ENCODE measurements at regions not wholly inside any gene's neighbourhood (a gene's known extent, or its start where the extent isn't known, plus 50 kb on each side); places are given as distances from the start of the nearest gene placed in this dataset.

GRCh38 chr12:127635838-127636237, 631.1 kb upstream of the TMEM132C start:
- FAIRE-seq: no peak

DNA sequence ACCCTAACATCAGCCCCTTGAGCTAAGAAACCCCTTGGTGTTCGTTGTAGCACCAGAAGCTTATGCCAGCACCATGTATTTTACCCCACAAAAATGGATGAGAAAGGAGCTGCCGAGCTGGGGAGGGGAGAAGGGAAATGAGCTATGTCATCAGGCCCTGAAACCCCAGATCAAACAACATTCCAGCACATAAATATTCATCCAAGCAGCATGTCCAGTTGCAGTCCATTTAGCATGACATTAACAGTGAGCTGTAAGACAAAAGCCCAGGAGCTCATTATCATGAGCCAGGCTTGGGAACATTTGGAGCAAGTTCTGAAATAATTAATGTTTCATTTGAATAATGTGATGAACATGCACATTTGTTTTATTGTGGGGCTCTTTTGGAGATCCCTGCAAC, 630.1 kb upstream of the TMEM132C start:
- FAIRE-seq: no peak

- no peak for FAIRE-seq
These were observed 626.6 kb upstream of the TMEM132C start for GRCh38 chr12:127640181-127640886.

DNA sequence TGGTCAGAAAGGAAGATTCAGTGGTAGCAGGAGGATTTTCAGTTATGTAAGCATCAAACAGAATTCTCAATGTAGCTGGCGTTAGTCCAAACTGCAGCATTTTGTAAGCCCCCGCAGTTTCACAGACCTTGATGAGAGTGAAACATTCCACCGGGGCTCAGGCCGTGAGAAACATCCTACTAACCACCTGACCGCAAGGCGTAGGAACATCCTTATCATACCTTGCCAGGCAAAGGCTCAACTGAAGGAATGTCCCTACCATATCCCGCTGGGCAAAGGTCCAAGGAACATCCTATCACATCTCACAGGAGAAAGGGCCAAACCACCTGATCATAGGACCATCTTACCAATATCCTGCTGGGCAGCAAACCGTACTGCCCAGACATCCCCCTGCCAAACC, 624.8 kb upstream of the TMEM132C start:
- FAIRE-seq: no peak

DNA sequence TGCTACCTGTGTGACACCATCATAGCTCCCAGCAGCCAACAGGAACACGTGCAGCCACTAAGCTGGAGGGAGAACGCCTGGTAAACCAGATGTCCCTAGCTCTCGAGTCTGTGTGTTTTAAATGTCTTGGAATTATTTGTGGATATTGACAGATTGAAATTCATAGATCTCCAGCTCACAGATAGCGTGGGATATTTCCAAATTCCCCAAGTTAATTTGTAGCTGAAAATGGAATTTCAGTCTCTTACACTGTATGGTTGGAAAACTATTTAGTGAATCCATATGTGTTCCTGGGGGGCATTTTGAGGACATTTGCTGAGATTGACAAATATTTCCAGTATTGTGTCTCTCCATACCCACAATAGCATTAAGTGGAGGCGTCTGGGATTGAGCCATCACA, 618.6 kb upstream of the TMEM132C start:
- FAIRE-seq: no peak

DNA sequence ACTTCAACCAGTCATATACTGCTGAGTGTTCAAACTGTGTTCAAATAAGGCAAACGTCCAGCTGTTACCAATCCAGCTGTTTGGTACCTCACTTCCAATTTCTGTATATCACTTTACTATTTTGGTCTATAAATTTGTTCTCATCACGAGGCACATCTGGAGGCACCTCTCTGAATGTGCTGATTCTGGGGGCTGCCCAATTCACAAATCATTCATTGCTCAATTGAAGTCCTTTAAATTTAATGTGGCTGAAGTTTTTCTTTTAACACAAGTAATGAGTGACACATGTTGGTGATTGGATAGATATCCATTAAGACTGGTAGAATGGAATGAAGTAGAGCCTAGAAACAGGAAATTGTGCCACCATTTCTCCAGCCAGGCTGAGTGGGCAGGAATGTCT, 617.0 kb upstream of the TMEM132C start:
- FAIRE-seq: no peak

DNA sequence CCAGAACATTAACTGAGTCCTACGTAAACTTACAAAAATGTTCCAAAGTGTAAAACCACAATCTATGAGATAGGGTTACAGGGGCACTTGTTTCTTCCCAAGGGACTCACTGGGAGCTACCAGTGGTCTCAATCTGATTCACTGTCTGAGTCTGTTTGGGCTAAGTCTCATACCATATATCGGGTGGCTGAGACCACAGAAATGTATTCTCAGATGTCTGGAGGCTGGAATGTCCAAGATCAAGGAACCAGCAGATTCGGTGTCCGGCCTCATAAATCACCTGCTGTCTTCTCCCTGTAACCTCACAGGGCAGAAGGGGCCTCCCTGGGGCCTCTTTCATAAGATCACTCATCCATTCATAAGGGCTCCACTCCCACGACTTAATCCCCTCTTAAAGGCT, 616.3 kb upstream of the TMEM132C start:
- no peak for FAIRE-seq

DNA sequence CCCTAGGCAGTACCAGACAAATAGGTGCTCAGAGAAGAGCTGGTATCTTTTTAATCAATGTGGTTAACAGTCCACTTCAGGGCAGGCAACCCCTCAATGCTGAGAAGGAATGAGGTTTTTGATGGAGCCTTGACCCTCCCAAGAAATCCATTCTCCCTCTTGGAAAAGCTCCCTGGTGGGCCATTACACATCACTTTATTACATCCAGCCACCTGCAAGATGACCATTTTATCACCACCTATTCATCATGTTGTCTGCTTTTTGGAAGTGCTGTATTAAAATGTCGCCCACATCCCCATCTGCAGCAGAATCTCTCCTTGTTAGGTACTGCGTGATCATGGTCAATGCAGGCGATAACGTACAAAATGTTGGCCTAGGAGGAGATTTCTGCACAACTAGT, 614.7 kb upstream of the TMEM132C start:
- no peak for FAIRE-seq

GRCh38 chr12:127654383-127654985, 612.5 kb upstream of the TMEM132C start:
- no peak for FAIRE-seq

- no peak for FAIRE-seq
These were observed 611.3 kb upstream of the TMEM132C start for GRCh38 chr12:127655691-127656090.

GRCh38 chr12:127656266-127656665, 610.7 kb upstream of the TMEM132C start:
- no peak for FAIRE-seq

DNA sequence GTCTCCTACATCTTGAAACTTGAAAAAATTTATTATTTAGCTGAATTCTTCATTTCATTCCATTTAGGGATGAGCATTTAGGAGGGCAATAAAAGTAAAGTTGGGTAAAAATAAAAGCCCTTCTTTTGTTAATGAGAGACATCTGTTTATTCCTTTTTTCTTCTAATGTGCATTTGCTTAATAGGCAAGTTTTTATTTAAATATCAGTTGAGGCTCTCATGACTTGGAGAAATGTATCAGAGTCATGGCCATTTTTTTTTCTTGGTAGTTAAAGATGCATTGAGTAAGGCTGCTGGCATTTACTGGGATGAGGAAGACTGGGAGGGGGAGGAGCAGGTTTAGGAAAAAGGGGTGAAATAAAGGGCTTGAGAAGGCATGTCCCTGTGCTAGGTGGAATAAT, 609.9 kb upstream of the TMEM132C start:
- FAIRE-seq: no peak

DNA sequence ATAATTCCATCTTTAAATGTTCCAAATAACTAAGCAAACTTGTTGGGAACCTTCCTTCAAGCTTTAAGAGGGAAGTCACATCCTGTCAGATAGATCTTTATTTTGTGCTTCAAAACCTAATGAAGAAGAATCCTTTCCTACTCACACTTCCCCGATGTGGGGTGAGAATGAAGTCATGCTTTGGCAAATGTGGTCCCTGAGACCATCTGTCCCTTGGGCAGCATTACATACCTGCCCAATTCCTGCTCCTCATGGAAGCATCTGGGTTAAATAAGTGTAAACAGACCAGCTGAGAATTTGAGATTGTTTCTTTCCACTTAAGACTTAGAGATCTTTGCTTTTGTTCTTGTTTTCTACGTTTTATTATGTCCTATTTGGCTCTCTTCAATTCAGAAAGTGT, 606.0 kb upstream of the TMEM132C start:
- FAIRE-seq: no peak

DNA sequence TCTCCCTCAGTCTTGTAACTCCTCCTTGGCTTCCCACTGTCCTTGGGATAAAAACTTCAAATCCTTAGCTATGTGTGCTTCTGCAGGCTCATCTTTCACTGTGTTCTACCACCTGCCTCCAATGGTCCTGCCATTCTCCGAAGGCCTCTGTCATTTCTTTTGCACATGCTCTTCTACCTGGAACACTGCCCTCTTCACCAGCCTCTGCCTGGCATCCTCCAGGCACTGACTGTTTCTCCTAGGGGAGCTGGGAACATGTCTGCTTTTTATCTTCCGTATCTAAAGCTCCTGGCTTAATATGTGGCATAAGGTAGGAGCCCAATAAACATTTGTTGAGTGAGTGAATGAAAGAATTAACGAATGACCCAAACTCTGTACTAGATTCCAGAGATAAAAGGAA, 603.3 kb upstream of the TMEM132C start:
- no peak for FAIRE-seq

GRCh38 chr12:127664901-127665300, 602.1 kb upstream of the TMEM132C start:
- FAIRE-seq: no peak

- FAIRE-seq: no peak
These were observed 599.8 kb upstream of the TMEM132C start for GRCh38 chr12:127667131-127667685.

DNA sequence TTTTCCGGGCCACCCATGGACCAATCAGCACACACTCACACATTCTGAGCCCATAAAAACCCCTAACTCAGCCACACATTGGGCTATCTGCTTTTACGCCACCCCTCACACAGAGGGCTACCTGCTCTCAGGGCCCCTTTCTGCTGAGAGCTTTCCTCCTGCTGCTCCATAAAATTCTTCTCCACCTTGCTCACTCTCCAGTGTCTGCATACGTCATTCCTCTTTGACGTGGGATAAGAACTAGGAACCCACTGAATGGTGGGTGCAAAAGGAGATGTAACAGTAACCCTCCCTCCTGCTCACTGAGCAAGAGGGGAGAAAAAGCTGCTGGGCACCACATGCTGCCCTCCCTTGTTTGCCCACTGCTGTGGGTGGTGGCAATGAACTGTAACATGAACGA, 596.7 kb upstream of the TMEM132C start:
- no peak for FAIRE-seq

- no peak for FAIRE-seq
These were observed 596.2 kb upstream of the TMEM132C start for GRCh38 chr12:127670796-127671195.

DNA sequence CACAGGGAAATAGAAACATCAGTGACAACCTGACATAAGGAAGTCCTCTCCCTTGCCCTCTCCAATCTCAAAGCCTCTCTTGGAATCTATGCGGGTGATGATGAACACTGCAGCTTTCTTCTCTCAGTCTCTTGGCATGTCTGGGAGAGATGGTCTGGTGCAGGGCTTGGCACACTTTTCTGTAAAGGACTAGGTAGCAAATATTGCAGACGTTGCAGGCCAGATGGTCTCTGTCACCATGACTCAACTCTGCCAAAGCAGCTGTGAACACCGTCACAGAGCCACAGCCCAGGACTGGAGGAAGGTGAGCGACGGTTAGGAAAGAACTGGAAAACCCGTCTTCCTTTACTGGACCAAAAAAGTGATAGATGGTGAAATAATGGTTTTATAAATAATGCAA, 591.0 kb upstream of the TMEM132C start:
- FAIRE-seq: no peak

- FAIRE-seq: no peak
These were observed 589.3 kb upstream of the TMEM132C start for GRCh38 chr12:127677537-127678131.

DNA sequence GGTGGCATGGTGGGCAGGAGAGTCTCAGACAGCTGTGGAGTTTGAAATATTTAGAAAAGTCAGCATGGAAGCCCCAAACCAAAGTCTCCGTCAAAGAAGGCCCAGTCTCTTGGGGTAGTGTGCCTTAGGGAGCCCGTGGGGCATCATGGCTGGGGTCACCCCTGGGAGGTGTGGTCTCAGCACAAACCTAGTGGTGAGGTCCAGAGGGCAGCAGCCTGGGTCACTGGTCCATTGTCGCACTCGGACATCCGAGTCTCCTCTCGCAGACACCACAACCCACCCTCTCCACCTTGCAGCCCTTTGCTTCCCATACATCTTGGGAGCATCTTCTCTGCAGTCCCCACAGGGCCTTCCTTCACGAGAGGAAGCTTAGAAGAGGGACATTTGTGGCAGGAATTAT, 588.0 kb upstream of the TMEM132C start:
- no peak for FAIRE-seq

DNA sequence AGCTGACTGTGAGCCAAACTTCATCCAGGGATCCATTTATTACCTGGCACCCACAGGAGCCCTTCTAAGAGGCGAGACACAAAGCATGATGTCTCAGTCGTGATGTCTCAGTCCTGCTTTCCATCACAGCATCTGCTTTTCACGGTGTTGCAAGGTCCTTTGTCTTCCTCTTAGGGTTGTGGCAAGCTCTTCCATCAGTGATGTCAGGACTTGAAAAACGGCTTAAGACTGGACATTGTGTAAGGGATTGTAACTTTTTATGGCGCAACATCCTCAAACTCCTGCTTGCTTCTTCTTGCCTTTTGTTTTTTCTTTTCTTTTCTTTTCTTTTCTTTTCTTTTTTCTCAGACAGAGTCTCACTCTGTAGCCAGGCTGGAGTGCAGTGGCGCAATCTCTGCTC, 586.5 kb upstream of the TMEM132C start:
- no peak for FAIRE-seq

GRCh38 chr12:127681151-127681754, 585.7 kb upstream of the TMEM132C start:
- no peak for FAIRE-seq

GRCh38 chr12:127685491-127685890, 581.5 kb upstream of the TMEM132C start:
- FAIRE-seq: no peak

Measured in colon (tissue), 2 donors.